GM21381 (cell line): ENCODE measurements at regions not wholly inside any gene's neighbourhood (a gene's known extent, or its start where the extent isn't known, plus 50 kb on each side); places are given as distances from the start of the nearest gene placed in this dataset.

Source experiments
- ATAC-seq: cut with Tn5 transposase; IDR thresholded peaks from one replicate; pipeline ENCODE4 v1.9.1; 2021; ENCODE audit warnings: mild to moderate bottlenecking, moderate library complexity; ENCODE audit not compliant: unreplicated experiment

GRCh38 chr3:127461286-127461910 is 129.1 kb downstream of the TPRA1 start:
- no peak for ATAC-seq

- ATAC-seq = no peak
Observed at GRCh38 chr3:127459891-127460290, 130.6 kb downstream of the TPRA1 start.

GRCh38 chr3:127458696-127459604 is 131.6 kb downstream of the TPRA1 start:
- ATAC-seq = no peak

- no peak for ATAC-seq
Observed at GRCh38 chr3:127457546-127458145, 132.9 kb downstream of the TPRA1 start.

- no peak for ATAC-seq
Observed at GRCh38 chr3:127457094-127457475, 133.4 kb downstream of the TPRA1 start.

- ATAC-seq = no peak
Observed at GRCh38 chr3:127456471-127457093, 134.0 kb downstream of the TPRA1 start.

GRCh38 chr3:127455541-127456450 is 134.7 kb downstream of the TPRA1 start:
- ATAC-seq = peak; percentile 83

GRCh38 chr3:127454968-127455367 is 135.6 kb downstream of the TPRA1 start:
- ATAC-seq = no peak

- no peak for ATAC-seq
Observed at GRCh38 chr3:127454051-127454450, 136.5 kb downstream of the TPRA1 start.

GRCh38 chr3:127452321-127452821 is 138.2 kb downstream of the TPRA1 start:
- no peak for ATAC-seq

GRCh38 chr3:127451321-127451720 is 139.2 kb downstream of the TPRA1 start:
- ATAC-seq = no peak

GRCh38 chr3:127450331-127450730 is 140.2 kb downstream of the TPRA1 start:
- ATAC-seq = no peak

GRCh38 chr3:127449486-127450212 is 140.9 kb downstream of the TPRA1 start:
- no peak for ATAC-seq

GRCh38 chr3:127448671-127449070 is 141.9 kb downstream of the TPRA1 start:
- no peak for ATAC-seq

- ATAC-seq = no peak
Observed at GRCh38 chr3:127448161-127448561, 142.4 kb downstream of the TPRA1 start.

- ATAC-seq = no peak
Observed at GRCh38 chr3:127446756-127447155, 143.8 kb downstream of the TPRA1 start.

- ATAC-seq = no peak
Observed at GRCh38 chr3:127445581-127446343, 144.8 kb downstream of the TPRA1 start.

GRCh38 chr3:127444761-127445160 is 145.8 kb downstream of the TPRA1 start:
- no peak for ATAC-seq
